HG03575 (cell line): ENCODE measurements at regions not wholly inside any gene's neighbourhood (a gene's known extent, or its start where the extent isn't known, plus 50 kb on each side); places are given as distances from the start of the nearest gene placed in this dataset.

Source experiments
- ATAC-seq: cut with Tn5 transposase; IDR thresholded peaks from one replicate; pipeline ENCODE4 v1.9.1; 2021; ENCODE audit not compliant: unreplicated experiment, insufficient number of reproducible peaks, low FRiP score; ENCODE audit errors: extremely low read depth

- ATAC-seq, result no peak
Observed at GRCh38 chr2:177155631-177156030, 57.0 kb upstream of the HNRNPA3 start.

- ATAC-seq, result no peak
Observed at GRCh38 chr2:177161741-177162460, 50.7 kb upstream of the HNRNPA3 start.
